GM21619 (cell line): ENCODE measurements at regions not wholly inside any gene's neighbourhood (a gene's known extent, or its start where the extent isn't known, plus 50 kb on each side); places are given as distances from the start of the nearest gene placed in this dataset.

Experiments used
- ATAC-seq: cut with Tn5 transposase; IDR thresholded peaks from one replicate; pipeline ENCODE4 v1.9.1; 2021; ENCODE audit not compliant: unreplicated experiment

DNA sequence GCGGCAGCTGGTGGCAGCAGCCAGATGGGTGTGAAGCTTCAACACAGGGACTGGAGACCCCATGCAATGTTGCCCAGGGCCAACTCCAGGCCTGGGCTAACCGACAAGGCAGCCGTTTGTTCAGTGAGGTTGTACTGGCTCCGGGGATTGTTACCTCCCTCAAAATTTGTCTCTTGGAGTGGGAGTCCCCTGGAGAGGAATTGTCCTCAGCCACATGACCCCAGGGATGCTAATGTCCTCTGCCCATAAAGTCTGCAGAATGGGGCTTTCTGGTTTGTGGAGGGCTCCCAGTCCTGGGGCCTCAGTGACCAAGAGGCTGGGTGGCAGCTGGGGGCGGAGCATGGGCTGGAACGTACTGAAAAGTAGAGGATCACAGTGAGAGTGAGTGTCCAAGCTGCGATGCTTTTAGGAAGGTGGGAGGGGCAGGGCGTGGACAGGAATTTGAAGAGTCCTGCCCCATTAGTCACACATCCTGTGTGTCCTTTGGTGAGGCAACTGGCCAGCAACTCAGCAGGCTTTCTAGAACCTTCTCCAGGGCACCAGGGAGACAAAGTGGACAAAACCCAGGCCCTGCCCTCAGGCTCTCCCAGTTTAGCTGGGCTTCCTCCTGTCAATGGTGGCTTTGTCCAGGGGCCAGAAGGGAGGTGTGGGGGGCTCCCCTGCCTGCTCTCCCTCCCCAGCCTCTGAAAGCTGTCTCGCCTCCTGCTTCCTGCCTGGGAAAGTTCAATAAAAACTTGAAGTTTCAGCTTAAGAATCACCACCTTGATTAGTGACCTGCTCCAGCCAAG lies 114.0 kb downstream of the NSG2 start:
- no peak for ATAC-seq

- ATAC-seq: no peak
Measured at GRCh38 chr5:174165406-174165805, 119.9 kb downstream of the NSG2 start.

- ATAC-seq: no peak
Measured at GRCh38 chr5:174166231-174167079, 120.9 kb downstream of the NSG2 start.

- no peak for ATAC-seq
Measured at GRCh38 chr5:174167080-174167910, 121.8 kb downstream of the NSG2 start.

DNA sequence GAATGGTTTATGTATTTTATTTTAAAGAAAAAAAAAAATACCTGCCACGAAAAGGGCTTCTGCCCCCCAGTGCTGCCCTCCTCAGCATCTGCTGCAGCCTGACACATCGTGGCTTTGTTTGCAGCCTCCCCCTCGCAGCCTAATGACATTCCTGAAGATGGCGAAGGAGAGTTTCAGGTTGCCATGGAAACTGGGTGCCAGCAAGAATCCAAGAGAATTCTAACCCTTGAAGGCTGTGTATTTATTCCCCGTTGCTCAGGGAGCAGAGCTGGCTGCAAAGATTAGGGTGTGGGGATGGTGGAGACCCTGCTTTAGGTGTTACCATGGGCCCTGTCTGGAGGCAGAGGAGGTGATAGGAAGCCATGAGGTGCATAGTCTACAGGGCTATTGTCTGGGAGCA lies 126.6 kb downstream of the NSG2 start:
- ATAC-seq: no peak

- no peak for ATAC-seq
Measured at GRCh38 chr5:174172566-174172965, 127.1 kb downstream of the NSG2 start.

GRCh38 chr5:174173766-174174165 lies 128.3 kb downstream of the NSG2 start:
- ATAC-seq: no peak

DNA sequence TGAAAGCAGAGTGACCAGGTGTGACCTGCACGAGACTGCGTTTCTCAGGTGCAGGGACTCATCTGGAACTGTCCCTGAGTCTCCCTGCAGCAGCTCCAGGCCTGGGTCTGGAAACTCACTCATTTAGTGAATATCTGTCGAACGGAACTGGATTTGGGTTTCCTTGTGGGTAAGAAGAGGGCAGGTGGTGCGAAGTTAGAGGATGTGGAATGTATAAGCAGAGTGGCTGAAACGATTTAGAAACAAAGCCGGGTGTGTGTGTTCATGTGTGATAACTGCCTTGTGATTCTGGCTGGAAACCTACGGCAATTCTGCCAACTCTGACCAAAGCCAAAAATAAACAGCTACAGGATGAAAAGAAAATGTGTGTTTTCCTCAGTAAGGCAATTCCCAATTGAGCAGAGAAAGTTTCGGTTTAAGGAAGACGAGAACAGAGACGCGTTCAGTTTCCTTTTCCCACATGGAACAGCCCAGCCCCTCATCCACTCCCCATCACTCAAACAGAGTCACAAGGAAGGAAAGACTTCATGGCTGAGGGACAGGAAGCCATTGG lies 130.3 kb downstream of the NSG2 start:
- no peak for ATAC-seq

GRCh38 chr5:174176511-174176910 lies 131.0 kb downstream of the NSG2 start:
- ATAC-seq: no peak

DNA sequence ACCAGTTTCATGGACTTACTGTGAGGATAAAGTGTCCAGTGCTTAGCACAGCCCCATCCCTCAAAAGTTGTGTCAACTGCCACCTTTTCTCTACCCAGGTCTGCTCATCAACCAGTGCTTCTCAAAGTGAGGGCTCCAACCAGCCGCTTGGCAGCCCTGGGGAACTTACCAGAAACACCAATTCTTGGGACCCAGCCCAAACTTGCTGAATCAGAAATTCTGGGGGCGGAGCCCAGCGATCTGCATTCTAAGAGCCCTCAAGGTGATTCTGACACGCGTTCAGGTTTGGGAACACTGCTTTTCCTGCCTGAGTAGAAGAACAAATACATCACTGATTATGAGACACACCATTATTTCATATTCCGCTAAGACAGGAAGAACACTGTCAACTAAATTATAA lies 132.0 kb downstream of the NSG2 start:
- no peak for ATAC-seq

DNA sequence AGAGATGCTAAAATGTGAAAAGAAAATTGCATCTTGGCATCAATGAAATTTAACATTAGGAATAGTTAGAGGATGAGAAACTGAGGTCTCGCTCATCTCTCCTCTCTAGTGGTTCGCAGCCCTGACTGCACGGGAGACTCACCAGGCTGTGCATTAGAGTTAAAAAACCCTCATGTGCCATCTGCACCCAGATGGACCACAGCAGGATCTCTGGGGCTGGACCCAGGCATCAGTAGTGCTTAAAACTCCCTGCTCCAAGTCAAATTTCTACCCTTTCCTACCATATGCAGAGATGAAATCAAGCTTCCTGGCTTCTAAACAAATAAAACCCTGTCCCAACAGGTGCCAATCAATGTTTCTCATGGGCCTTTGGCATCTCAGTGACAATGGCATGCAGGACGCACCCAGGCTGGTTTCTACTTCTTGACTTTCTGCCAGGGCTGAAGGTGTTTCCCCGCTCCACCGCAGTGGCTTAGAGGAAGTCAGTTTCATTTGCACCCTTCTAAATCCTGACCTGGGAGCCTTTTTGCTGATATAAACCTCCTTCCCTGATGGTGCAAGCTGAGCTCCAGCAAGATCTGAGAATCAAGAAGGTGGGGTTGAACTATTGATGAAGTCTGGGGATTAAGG lies 132.6 kb downstream of the NSG2 start:
- ATAC-seq: no peak

- no peak for ATAC-seq
Measured at GRCh38 chr5:174180639-174181038, 135.1 kb downstream of the NSG2 start.

DNA sequence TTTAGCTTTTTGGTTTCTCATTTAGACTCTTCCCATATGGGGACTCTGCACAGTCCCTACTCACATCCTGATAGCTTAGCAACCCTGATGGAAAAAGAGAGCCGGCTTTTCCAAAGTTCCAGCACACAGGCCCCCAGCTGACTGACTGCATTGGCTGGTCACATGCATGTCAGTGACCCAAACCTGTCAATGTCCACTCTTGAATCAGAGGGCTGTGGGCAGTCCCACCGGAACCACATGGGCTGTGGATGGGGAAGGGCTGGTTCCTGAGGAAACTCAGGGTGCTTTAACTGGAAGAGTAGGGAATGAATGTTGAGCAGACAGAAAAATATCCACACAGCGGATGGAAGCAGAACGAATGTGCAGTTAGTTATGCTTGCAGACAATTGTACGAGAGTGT lies 136.6 kb downstream of the NSG2 start:
- no peak for ATAC-seq

- ATAC-seq: no peak
Measured at GRCh38 chr5:174183701-174184100, 138.2 kb downstream of the NSG2 start.

DNA sequence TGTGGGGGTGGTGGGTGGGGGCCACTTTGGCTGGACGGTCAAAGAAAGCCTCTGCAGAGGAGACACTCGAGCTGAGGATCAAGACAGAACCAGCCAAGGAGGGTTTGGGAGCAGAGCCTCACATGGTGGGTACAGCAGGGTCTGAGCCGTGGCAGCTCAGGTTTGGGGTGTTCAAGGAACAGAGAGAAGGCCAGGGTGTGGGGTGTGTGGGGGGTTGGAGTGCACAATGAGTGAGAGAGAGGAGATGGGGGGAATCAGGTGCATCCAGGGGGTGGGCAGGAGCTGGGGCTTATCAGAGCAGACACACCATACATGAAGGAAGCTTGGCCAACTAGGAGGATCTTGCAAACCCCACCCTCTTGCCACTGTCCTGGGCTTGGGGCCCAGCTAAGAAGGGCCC lies 140.0 kb downstream of the NSG2 start:
- ATAC-seq: no peak

DNA sequence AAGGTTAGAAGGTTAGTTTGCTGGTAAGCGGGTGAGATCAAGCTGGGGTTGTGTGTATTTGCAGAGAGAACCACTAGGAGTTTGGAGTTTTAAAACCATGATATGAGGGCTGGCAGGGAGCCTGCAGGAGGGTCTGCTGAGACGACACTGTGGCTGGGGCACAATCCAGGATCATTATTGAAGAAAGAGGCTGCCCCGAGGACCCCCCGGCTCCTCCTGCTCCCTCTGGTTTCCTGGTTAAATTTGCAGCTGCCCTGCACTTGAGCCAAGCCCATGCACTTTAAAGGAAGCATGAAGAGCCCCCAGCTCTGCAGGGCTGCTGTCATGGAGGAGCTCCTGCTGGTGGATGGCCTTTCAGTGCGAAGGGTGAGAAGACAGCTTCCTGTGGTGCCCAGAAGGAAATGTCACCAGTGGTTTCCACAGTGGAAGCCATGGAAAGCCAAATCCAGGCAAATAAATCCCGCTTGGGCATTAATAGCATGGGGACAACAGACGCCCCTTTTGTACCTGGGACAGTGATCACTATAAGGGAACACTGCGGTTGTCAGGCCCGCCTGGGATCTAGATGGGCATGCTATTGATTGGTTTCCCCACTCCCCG lies 140.7 kb downstream of the NSG2 start:
- ATAC-seq: no peak

DNA sequence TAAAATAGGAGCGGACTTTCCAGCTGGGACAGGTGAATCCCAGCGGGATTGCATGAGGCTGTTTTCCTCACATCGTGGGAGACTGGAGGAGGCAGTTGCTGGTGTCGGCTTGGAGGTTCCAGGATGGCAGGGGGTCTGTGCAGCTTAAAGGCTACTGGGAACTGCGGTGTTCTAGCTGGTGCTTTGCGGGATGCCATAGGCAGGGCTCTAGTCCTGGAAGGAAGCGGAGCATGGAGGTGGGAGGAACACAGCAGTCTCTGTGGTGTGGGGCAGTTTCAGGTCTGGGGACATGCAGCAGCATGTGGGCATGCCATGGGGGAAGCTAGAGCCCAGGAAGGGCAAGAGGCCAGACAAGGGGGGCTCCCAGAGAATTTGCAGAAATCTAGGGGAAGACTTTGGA lies 141.5 kb downstream of the NSG2 start:
- ATAC-seq: no peak

GRCh38 chr5:174187481-174187880 lies 142.0 kb downstream of the NSG2 start:
- no peak for ATAC-seq

DNA sequence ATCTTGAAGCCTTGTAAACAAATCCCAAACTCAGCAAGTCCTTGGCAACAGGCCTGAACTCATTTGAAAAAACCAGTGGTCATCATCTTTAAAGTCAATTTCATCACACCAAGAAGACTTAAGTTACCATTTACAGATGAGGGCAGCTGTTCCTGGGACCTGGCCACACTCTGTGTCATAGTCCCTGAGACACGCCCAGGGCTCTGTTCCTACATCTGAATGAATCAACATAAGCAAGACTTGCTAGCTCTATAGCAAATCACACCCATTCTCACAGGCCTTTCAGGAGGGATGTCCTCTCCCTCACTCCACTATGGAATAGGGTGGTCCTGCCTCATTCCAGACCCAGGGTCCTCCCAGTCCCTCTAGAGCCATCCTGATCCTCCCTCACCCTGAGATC lies 142.8 kb downstream of the NSG2 start:
- ATAC-seq: no peak
